A549 (cell line): ENCODE measurements at regions not wholly inside any gene's neighbourhood (a gene's known extent, or its start where the extent isn't known, plus 50 kb on each side); places are given as distances from the start of the nearest gene placed in this dataset.
A peak's percentile ranks its signal among the peaks of the same experiment; 100 is the strongest.

ENCODE experiments used
- ATAC-seq, 2 experiments: fragments of 200-7000 bp in 1 of 2; fragments of >200 bp in 1 of 2; cut with Nextera tagmentation in 1 of 2; cut with Tn5 transposase in 1 of 2; 3 replicates each; pipeline versions ENCODE4 v1.8.0 to v1.9.1; 2018 to 2020; ENCODE audit warnings: mild to moderate bottlenecking in 1 of 2, moderate library complexity in 1 of 2
- CTCF ChIA-PET: fragments of 300-600 bp; sonication (Branson Sonifier 250); formaldehyde crosslinking; extraction: SDS; loops from one replicate; lab custom pipeline; 2021; ENCODE audit warnings: antibody characterized with exemption, inconsistent platforms; lab: Yijun Ruan, JAX
- POLR2A ChIA-PET: fragments of 350-600 bp; formaldehyde crosslinking; extraction: SDS; loops from one replicate; lab custom pipeline; 2021; ENCODE audit warnings: antibody characterized with exemption, inconsistent platforms; lab: Yijun Ruan, JAX
- DNase-seq, 2 experiments: peaks; one replicate each; pipeline versions ENCODE4 v3.0.0 to v3.0.0-alpha.2; 2011 to 2016; ENCODE audit warnings: low read depth in 1 of 2, low spot score in 1 of 2
- FAIRE-seq: peaks from 2 replicates; lab custom pipeline; 2011; peaks lifted over from hg19 to GRCh38; lab: Jason Lieb, UNC
- H3K27ac ChIP-seq, 2 experiments: fragments of >200 bp; sonication (Bioruptor Twin); formaldehyde crosslinking; 3 replicates each; pipeline ENCODE4 v1.5.1; 2016 to 2017
- H3K4me1 ChIP-seq: fragments of >200 bp; sonication (Bioruptor Twin); formaldehyde crosslinking; 3 replicates; pipeline ENCODE4 v1.6.1; 2016
- H3K4me2 ChIP-seq: fragments of >200 bp; sonication (Bioruptor Twin); formaldehyde crosslinking; 3 replicates; pipeline ENCODE4 v1.6.1; 2016
- H3K4me3 ChIP-seq: fragments of >200 bp; sonication (Bioruptor Twin); formaldehyde crosslinking; 3 replicates; pipeline ENCODE4 v1.5.1; 2016
- H3K9me3 ChIP-seq: fragments of >200 bp; sonication (Bioruptor Twin); formaldehyde crosslinking; 3 replicates; pipeline ENCODE4 v1.6.1; 2016
- BHLHE40 ChIP-seq: IDR thresholded peaks from 2 replicates; pipeline ENCODE4 v1.6.1; 2012; ENCODE audit warnings: low read depth, low read length, inconsistent platforms
- CBX2 ChIP-seq: fragments of 200-600 bp; sonication (generic); IDR thresholded peaks from 2 replicates; pipeline ENCODE4 v1.6.1; 2016; ENCODE audit warnings: low read depth, mild to moderate bottlenecking, borderline replicate concordance
- CEBPB ChIP-seq, 2 experiments: fragments of >200 bp in 1 of 2; sonication (Bioruptor Twin) in 1 of 2; formaldehyde crosslinking in 1 of 2; IDR thresholded peaks; 2 replicates each; pipeline ENCODE4 v1.6.1; 2012 to 2016
- CHD4 ChIP-seq: fragments of 200-600 bp; sonication (generic); IDR thresholded peaks from 2 replicates; pipeline ENCODE4 v1.6.1; 2016; ENCODE audit warnings: antibody characterized with exemption, mild to moderate bottlenecking, borderline replicate concordance
- E2F6 ChIP-seq: IDR thresholded peaks from 2 replicates; pipeline ENCODE4 v1.6.1; 2012; ENCODE audit warnings: low read depth, borderline replicate concordance
- ELK1 ChIP-seq: fragments of 150-350 bp; IDR thresholded peaks from 2 replicates; pipeline ENCODE4 v1.6.1; 2014; ENCODE audit warnings: low read depth, mild to moderate bottlenecking, low read length
- FOSB ChIP-seq: fragments of 250-450 bp; sonication (Bioruptor Pico); IDR thresholded peaks from 2 replicates; pipeline ENCODE4 v1.5.0; 2020; ENCODE audit warnings: mild to moderate bottlenecking, moderate library complexity
- HES2 ChIP-seq: fragments of >200 bp; sonication (Bioruptor Twin); formaldehyde crosslinking; IDR thresholded peaks from 2 replicates; pipeline ENCODE4 v1.6.1; 2016
- JUN ChIP-seq, 2 experiments: fragments of >200 bp; sonication (Bioruptor Twin); formaldehyde crosslinking; IDR thresholded peaks; 2 replicates in 1 of 2; 3 replicates in 1 of 2; pipeline ENCODE4 v1.6.1; 2016 to 2017
- KDM1A ChIP-seq: fragments of 200-600 bp; sonication (generic); IDR thresholded peaks from 2 replicates; pipeline ENCODE4 v1.6.1; 2016; ENCODE audit warnings: low read depth, mild to moderate bottlenecking
- MAFK ChIP-seq: fragments of 450-650 bp; IDR thresholded peaks from 2 replicates; pipeline ENCODE4 v1.6.1; 2014; ENCODE audit not compliant: partially characterized antibody
- MAX ChIP-seq: IDR thresholded peaks from 2 replicates; pipeline ENCODE4 v1.6.1; 2012
- PBX3 ChIP-seq: IDR thresholded peaks from 2 replicates; pipeline ENCODE4 v1.6.1; 2012
- RAD21 ChIP-seq, 2 experiments: fragments of >200 bp in 1 of 2; sonication (Bioruptor Twin) in 1 of 2; formaldehyde crosslinking in 1 of 2; IDR thresholded peaks in 1 of 2; conservative IDR thresholded peaks in 1 of 2; 2 replicates in 1 of 2; 3 replicates in 1 of 2; pipeline ENCODE4 v1.6.1; 2012 to 2018; ENCODE audit warnings: inconsistent platforms in 1 of 2
- RCOR1 ChIP-seq: fragments of 150-350 bp; IDR thresholded peaks from 2 replicates; pipeline ENCODE4 v1.6.1; 2014; ENCODE audit warnings: antibody characterized with exemption, low read length, low read depth
- RFX5 ChIP-seq: fragments of 450-650 bp; IDR thresholded peaks from 2 replicates; pipeline ENCODE4 v1.7.1; 2014; ENCODE audit warnings: antibody characterized with exemption, mild to moderate bottlenecking, moderate library complexity
- RNF2 ChIP-seq: fragments of 200-600 bp; sonication (generic); IDR thresholded peaks from 2 replicates; pipeline ENCODE4 v1.6.1; 2016; ENCODE audit warnings: low read depth, mild to moderate bottlenecking, antibody characterized with exemption, moderate library complexity, borderline replicate concordance
- SREBF2 ChIP-seq: fragments of 450-650 bp; IDR thresholded peaks from 2 replicates; pipeline ENCODE4 v1.6.1; 2014; ENCODE audit warnings: mild to moderate bottlenecking, moderate library complexity
- USF2 ChIP-seq: fragments of 450-650 bp; IDR thresholded peaks from 2 replicates; pipeline ENCODE4 v1.6.1; 2014; ENCODE audit warnings: antibody characterized with exemption
- ZFP36 ChIP-seq: fragments of 450-650 bp; IDR thresholded peaks from 2 replicates; pipeline ENCODE4 v1.6.1; 2014; ENCODE audit warnings: borderline replicate concordance; ENCODE audit not compliant: partially characterized antibody
- ZNF302 ChIP-seq: fragments of 250-450 bp; sonication (Bioruptor Pico); IDR thresholded peaks from 2 replicates; pipeline ENCODE4 v1.9.0; 2021; ENCODE audit warnings: inconsistent platforms, mild to moderate bottlenecking, moderate library complexity
- ZSCAN20 ChIP-seq: fragments of 250-450 bp; sonication (Bioruptor Pico); IDR thresholded peaks from 2 replicates; pipeline ENCODE4 v1.8.0; 2022; ENCODE audit warnings: mild to moderate bottlenecking, moderate library complexity
- WGBS: methylation state at CpG from one replicate; pipeline ENCODE4 v1.1.6; 2017; ENCODE audit errors: missing lambda C conversion rate; 5-methylcytosine and 5-hydroxymethylcytosine counted together

- no peak for ATAC-seq
- no peaks in the 10 kb centered on the region for H3K4me1 ChIP-seq
- POLR2A ChIA-PET: no interaction called here
- no peak for DNase-seq
- CTCF ChIA-PET: no interaction called here
- 5% methylated on average over 4 of the region's 4 CpGs for WGBS
- TF ChIP-seq BHLHE40 (no peak), ELK1 (no peak), RAD21 (conservative IDR thresholded peaks at IDR 0.05 in 1 of 2, IDR thresholded peaks at IDR 0.05 in 1 of 2) (no peak), CEBPB (IDR thresholded peaks at IDR 0.05) (no peak), JUN (IDR thresholded peaks at IDR 0.05) (no peak), RFX5 (no peak)
- no peaks in the 10 kb centered on the region for H3K9me3 ChIP-seq
- H3K4me3 ChIP-seq: no peak overlapping the region
- no peak overlapping the region for H3K4me2 ChIP-seq
- no peak for FAIRE-seq
- H3K27ac ChIP-seq: no peak overlapping the region
These were observed 904.3 kb upstream of the CDH8 start for GRCh38 chr16:62940569-62940968.

- Histone ChIP-seq H3K4me3 (no peak overlapping the region), H3K4me2 (no peak overlapping the region), H3K9me3 (no peaks in the 10 kb centered on the region), H3K27ac (no peak overlapping the region), H3K4me1 (no peaks in the 10 kb centered on the region)
- DNase-seq (no peak), FAIRE-seq (no peak), ATAC-seq (no peak)
- CTCF ChIA-PET: no interaction called here
- TF ChIP-seq MAFK (peak; percentile 65), RFX5 (no peak)
- POLR2A ChIA-PET: no interaction called here
- 0% methylated on average over 1 of the region's 1 CpG for WGBS
These were observed 903.4 kb upstream of the CDH8 start for GRCh38 chr16:62939687-62940086.

GRCh38 chr16:62933929-62934328 lies 897.7 kb upstream of the CDH8 start:
- Histone ChIP-seq H3K27ac (no peak overlapping the region), H3K4me3 (no peak overlapping the region), H3K9me3 (no peaks in the 10 kb centered on the region), H3K4me2 (no peak overlapping the region), H3K4me1 (no peaks in the 10 kb centered on the region)
- POLR2A ChIA-PET: no interaction called here
- WGBS: under 1% methylated on average over 4 of the region's 4 CpGs
- ATAC-seq: no peak
- FAIRE-seq: no peak
- DNase-seq: no peak
- TF ChIP-seq RFX5 (no peak), PBX3 (no peak), CHD4 (no peak), MAX (no peak), RCOR1 (no peak), FOSB (CRISPR knock-in tag) (no peak), E2F6 (no peak), CBX2 (no peak), KDM1A (no peak), ZSCAN20 (CRISPR knock-in tag) (no peak), CEBPB (IDR thresholded peaks at IDR 0.05) (no peak), HES2 (no peak), SREBF2 (no peak), ZFP36 (no peak), ZNF302 (CRISPR knock-in tag) (no peak), USF2 (no peak), RNF2 (no peak)
- CTCF ChIA-PET: no interaction called here
